ENCODE measurements at regions not wholly inside any gene's neighbourhood (a gene's known extent, or its start where the extent isn't known, plus 50 kb on each side); places are given as distances from the start of the nearest gene placed in this dataset.

GRCh38 chr6:2396042-2396657 lies 150.7 kb upstream of the GMDS start:
- Mint-ChIP-seq H3K27me3 (no peaks in the 10 kb centered on the region), H3K9me3 (no peaks in the 10 kb centered on the region), H3K27ac (no peak overlapping the region), H3K4me3 (no peak overlapping the region), H3K4me1 (ENCODE audit: low read depth) (no peaks in the 10 kb centered on the region), H3K36me3 (ENCODE audit: low read depth) (peaks cover 8% of the 10 kb centered on the region)

GRCh38 chr6:2388554-2389324 lies 143.3 kb upstream of the GMDS start:
- H3K9me3 Mint-ChIP-seq, result peaks cover 10% of the 10 kb centered on the region
- H3K27ac Mint-ChIP-seq, result no peak overlapping the region
- no peaks in the 10 kb centered on the region for H3K27me3 Mint-ChIP-seq
- H3K4me1 Mint-ChIP-seq (ENCODE audit: low read depth), result peaks cover 3% of the 10 kb centered on the region
- H3K36me3 Mint-ChIP-seq (ENCODE audit: low read depth), result peaks cover 10% of the 10 kb centered on the region
- no peak overlapping the region for H3K4me3 Mint-ChIP-seq

GRCh38 chr6:2387445-2387844 lies 142.0 kb upstream of the GMDS start:
- peaks cover 10% of the 10 kb centered on the region for H3K36me3 Mint-ChIP-seq (ENCODE audit: low read depth)
- no peaks in the 10 kb centered on the region for H3K27me3 Mint-ChIP-seq
- peaks cover 3% of the 10 kb centered on the region for H3K4me1 Mint-ChIP-seq (ENCODE audit: low read depth)
- no peak overlapping the region for H3K4me3 Mint-ChIP-seq
- H3K27ac Mint-ChIP-seq, result no peak overlapping the region
- H3K9me3 Mint-ChIP-seq, result peaks cover 10% of the 10 kb centered on the region

DNA sequence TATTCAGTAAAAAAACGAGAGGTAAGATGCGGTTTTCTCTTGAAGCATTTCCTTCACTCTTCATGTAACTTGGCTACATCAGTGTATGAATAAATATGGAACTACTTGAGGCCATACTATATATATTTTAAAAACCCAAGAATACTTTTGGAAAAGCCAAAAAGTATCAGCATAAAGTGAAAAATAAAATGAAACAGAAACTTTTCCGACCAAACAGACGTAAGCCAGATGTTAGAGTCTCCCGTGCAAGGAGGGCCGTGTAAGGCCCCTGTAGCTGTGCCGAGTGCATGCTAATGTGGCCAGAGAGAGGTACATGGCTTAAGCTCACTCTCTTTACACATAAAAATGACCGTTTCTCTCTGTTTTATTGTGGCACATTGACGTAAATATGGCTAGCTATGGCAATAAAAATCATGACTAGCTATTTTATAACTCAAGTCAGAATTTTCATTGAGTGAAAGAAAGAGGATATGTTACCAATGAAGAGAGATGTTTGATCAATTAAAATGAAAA lies 140.1 kb upstream of the GMDS start:
- peaks cover 3% of the 10 kb centered on the region for H3K4me1 Mint-ChIP-seq (ENCODE audit: low read depth)
- H3K9me3 Mint-ChIP-seq, result peaks cover 10% of the 10 kb centered on the region
- no peaks in the 10 kb centered on the region for H3K27me3 Mint-ChIP-seq
- peaks cover 10% of the 10 kb centered on the region for H3K36me3 Mint-ChIP-seq (ENCODE audit: low read depth)
- H3K4me3 Mint-ChIP-seq, result no peak overlapping the region
- H3K27ac Mint-ChIP-seq, result no peak overlapping the region

GRCh38 chr6:2384528-2384927 lies 139.1 kb upstream of the GMDS start:
- Mint-ChIP-seq H3K36me3 (ENCODE audit: low read depth) (peaks cover 10% of the 10 kb centered on the region), H3K27me3 (no peaks in the 10 kb centered on the region), H3K4me3 (no peak overlapping the region), H3K4me1 (ENCODE audit: low read depth) (peaks cover 3% of the 10 kb centered on the region), H3K9me3 (peaks cover 10% of the 10 kb centered on the region), H3K27ac (no peak overlapping the region)

DNA sequence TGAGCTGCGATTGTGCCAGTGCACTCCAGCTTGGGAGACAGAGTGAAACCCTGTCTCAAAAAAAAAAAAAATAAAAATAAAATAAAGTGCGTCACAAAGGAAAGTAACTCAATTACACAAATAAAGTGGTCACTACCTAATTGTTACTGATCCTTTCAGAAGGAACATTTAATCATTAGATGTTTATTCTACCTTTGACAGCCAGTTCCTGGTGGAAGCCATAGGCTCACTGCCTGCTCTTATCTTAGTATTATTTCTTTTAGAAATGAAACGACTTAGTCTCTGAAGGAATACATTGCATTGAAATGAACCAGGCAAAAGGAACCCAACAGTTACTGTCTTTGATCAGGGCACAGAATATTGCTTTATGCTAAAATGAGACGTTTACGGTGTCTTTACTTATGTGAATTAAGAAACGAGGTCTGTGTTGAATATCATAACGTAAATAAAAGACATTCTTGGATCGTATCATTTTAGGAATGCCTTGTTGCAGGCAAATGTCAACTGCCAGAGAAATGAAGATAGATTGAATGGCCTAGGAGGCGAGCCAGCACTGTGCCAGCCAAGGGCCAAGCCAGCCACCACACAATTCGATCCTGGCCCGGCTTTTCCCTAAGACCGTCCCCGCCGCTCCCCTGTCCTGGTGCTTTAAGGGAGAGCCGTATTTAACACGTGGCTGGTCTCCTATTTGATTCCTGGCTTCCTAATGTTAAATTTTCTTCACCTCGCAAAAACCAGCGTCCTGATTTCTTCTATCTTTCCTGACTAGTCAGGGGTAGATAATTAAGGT lies 136.7 kb upstream of the GMDS start:
- no peak overlapping the region for H3K4me3 Mint-ChIP-seq
- H3K27ac Mint-ChIP-seq, result no peak overlapping the region
- H3K27me3 Mint-ChIP-seq, result no peaks in the 10 kb centered on the region
- peaks cover 7% of the 10 kb centered on the region for H3K36me3 Mint-ChIP-seq (ENCODE audit: low read depth)
- H3K9me3 Mint-ChIP-seq, result peaks cover 4% of the 10 kb centered on the region
- H3K4me1 Mint-ChIP-seq (ENCODE audit: low read depth), result no peaks in the 10 kb centered on the region

DNA sequence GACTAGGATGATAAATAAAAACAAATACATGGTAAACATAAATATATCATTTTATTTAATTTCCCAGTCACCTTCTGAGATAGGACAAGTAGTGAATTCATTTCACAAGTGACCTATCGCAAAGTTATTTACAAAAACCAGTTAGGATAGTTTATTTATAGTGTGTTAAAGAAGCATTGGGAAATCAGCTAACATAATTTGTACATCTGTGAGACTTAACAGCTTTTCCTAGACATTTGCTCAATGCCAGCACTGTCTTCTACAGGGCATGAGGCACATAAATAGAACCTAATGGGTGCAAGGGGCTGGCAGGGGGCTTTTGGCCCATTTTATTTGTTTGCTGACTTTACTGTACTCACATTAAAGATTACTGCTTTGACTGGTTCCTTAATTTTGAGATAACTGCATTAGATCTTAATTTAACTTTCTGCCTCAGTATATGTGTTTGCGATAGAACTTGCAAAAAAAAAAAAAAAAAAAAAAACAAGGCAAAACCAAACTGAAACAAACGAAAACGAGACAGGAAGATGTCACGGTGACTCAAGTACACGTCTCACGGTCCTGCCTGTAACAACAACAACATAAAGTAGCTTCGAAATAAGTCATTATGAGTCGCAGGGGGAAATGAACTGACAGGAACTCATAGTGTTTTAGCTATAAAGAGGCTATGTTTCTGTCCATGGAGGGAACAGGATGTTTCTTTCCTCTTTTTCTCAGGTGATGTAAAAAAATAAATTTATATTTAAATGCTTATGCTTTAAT lies 133.7 kb upstream of the GMDS start:
- Mint-ChIP-seq H3K9me3 (no peaks in the 10 kb centered on the region), H3K4me3 (no peak overlapping the region), H3K36me3 (ENCODE audit: low read depth) (no peaks in the 10 kb centered on the region), H3K27ac (no peak overlapping the region), H3K4me1 (ENCODE audit: low read depth) (no peaks in the 10 kb centered on the region), H3K27me3 (no peaks in the 10 kb centered on the region)

DNA sequence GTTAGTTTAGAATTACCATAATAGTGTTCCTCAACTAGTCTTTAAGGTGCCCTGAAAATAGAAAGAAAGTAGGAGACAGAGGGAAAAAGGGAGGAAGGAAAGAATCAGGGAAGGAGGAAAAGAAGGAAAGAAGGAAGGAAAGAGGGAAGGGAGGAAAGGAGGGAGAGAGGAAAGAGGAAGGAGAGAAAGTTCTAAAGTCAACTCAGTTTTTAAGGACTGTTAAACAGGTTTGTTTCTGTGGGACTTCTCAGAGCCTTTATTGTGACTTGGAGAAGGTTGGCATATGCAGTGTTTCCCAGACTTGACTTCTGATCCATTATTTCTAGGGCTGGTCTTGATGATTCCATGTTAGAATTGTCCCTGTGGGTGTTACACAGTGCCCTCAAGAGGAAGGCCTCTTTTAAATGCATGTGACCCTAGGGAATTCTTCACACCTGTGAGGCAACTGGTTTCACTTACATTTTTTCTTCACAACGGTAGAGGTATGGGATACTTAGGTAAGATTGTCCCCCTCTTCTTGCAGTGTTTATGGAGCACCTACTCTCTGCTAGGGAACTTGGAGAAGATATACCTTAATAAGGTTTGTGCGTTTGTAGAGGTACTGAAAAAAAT lies 132.7 kb upstream of the GMDS start:
- no peak overlapping the region for H3K27ac Mint-ChIP-seq
- no peaks in the 10 kb centered on the region for H3K4me1 Mint-ChIP-seq (ENCODE audit: low read depth)
- no peaks in the 10 kb centered on the region for H3K36me3 Mint-ChIP-seq (ENCODE audit: low read depth)
- H3K9me3 Mint-ChIP-seq, result no peaks in the 10 kb centered on the region
- H3K27me3 Mint-ChIP-seq, result no peaks in the 10 kb centered on the region
- no peak overlapping the region for H3K4me3 Mint-ChIP-seq

DNA sequence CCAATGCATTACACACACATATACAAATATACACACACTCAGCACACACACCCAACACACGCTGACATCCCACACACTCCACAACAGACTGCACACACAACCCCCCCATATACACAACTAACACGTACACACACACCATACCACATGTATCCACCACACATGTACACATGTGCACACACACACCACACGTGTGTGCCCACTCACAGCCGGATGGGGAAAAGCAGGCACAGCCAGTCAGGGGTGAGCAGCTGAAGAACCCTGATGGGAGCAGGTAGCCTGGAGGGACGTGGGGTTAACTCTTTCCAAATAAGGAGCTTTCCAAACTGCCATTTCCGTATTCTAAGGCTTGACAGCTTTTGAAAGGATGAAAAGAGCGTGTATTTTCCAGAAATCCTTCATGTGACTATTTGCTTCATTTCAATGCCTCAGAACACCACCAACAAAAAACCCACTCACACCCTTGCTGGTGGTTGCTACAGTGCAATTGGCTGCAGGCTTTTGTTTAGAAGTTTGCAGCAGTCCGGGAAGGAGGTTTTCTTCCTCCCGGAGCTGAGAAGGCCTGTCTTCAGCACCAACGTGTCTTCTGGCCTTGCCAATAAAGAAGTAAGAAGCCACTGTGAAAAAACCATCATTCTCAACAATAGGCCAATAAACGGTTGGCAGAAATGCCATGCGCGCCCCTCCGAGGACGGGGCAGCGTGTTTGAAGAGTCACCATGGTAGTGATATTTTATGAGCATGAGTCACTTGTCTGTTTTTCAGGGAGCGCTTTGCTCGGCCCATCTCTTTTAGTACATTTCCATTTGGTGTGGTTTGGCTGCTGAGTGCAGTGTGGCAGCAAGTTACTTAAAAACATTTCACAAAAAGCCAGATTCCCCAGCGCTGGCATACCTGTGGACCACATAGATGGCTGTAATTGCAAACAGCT lies 131.3 kb upstream of the GMDS start:
- Mint-ChIP-seq H3K4me3 (no peak overlapping the region), H3K4me1 (ENCODE audit: low read depth) (no peaks in the 10 kb centered on the region), H3K27me3 (no peaks in the 10 kb centered on the region), H3K36me3 (ENCODE audit: low read depth) (no peaks in the 10 kb centered on the region), H3K9me3 (no peaks in the 10 kb centered on the region), H3K27ac (no peak overlapping the region)

DNA sequence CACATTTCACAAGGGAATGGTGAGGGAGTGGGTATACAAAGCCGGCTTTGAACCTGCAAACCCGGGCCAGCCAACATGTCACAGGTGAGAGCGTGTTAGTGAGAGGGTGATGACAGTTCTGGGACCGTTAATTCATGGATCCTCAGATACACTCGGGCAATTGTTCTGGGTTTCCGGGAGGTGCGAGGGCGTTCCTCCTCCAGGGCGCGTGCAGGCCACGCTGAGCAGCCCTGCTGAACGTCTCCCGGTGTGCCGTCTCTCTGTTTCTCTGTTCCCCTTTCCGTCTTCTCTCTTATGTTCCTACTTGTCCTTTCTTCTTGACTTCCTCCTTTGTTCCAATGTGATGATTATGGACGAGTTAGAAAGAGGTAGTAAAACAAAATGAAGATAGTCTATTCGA lies 130.0 kb upstream of the GMDS start:
- Mint-ChIP-seq H3K9me3 (no peaks in the 10 kb centered on the region), H3K27ac (no peak overlapping the region), H3K4me3 (no peak overlapping the region), H3K36me3 (ENCODE audit: low read depth) (no peaks in the 10 kb centered on the region), H3K4me1 (ENCODE audit: low read depth) (no peaks in the 10 kb centered on the region), H3K27me3 (no peaks in the 10 kb centered on the region)

DNA sequence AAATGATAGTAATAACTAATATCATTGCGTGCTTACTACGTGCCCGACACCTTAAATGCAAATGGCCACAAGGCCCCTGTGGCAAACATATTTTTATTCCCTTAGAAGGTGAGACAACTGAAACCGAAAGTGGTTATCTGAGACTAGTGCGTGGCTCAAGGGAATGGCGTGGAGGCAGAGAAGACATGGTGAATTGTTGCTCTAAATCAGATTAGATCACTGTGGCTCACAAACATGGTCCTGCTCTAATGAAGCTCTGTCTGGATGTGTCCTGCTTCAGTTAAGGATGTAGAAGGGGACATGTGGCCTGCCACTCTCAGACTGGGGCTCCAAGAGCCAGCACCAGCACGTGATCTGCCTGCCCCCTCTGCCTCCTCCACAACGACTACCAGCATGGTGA lies 124.2 kb upstream of the GMDS start:
- Mint-ChIP-seq H3K4me1 (ENCODE audit: low read depth) (no peaks in the 10 kb centered on the region), H3K27ac (no peak overlapping the region), H3K36me3 (ENCODE audit: low read depth) (no peaks in the 10 kb centered on the region), H3K27me3 (no peaks in the 10 kb centered on the region), H3K4me3 (no peak overlapping the region), H3K9me3 (no peaks in the 10 kb centered on the region)

DNA sequence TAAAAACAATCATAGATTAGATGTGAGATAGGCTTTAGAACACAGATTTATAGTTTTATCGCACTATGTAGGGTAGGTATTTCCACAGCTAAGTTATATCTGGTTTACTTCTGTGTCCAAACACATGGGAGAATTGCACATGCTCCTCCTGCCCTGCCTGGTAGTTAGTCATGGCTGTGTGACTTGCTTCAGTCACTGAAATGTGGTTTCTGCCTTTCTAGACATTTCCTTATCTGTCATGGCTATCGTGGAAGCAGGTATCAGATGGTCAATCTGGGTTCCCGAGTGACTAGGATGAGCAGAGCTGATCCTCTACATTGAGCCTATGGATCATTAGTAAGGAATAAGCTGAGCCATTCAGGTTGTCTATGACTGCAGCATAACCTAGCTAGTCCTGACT lies 117.8 kb upstream of the GMDS start:
- Mint-ChIP-seq H3K4me1 (ENCODE audit: low read depth) (no peaks in the 10 kb centered on the region), H3K27me3 (no peaks in the 10 kb centered on the region), H3K36me3 (ENCODE audit: low read depth) (peaks cover 4% of the 10 kb centered on the region), H3K4me3 (no peak overlapping the region), H3K9me3 (no peaks in the 10 kb centered on the region), H3K27ac (no peak overlapping the region)

DNA sequence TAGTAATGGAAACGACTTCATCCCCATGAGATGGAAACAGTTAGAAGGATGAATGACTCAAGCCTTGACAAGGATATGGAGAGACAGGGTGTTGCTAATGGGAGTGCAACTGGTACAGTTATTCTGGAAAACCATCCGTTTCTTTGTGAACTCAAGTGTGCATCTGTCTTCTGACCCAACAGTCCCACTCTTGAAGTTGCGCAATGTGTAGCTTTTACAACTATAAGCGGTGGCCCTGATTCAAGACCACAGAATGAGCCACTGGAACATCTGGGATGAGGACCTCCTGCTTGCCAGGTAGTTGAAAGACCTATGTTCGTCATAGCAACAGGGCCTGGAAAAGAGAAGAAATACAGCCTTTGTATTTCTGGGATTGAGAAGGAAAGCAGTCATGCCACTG lies 115.8 kb upstream of the GMDS start:
- Mint-ChIP-seq H3K4me1 (ENCODE audit: low read depth) (no peaks in the 10 kb centered on the region), H3K36me3 (ENCODE audit: low read depth) (peaks cover 4% of the 10 kb centered on the region), H3K4me3 (no peak overlapping the region), H3K27ac (no peak overlapping the region), H3K9me3 (no peaks in the 10 kb centered on the region), H3K27me3 (no peaks in the 10 kb centered on the region)
